Uterus (tissue), 2 donors: ENCODE measurements at regions not wholly inside any gene's neighbourhood (a gene's known extent, or its start where the extent isn't known, plus 50 kb on each side); places are given as distances from the start of the nearest gene placed in this dataset.

Experiments
- POLR2A ChIP-seq, 2 donors: fragments of 450-650 bp; IDR thresholded peaks; one replicate each; pipeline ENCODE4 v1.6.1; 2016; ENCODE audit warnings: antibody characterized with exemption in 2 of 2, mild to moderate bottlenecking in 1 of 2, moderate library complexity in 1 of 2
- TF ChIP-seq, protein P1 (sequence below), 4 experiments: fragments of 200-600 bp in 2 of 4; fragments of 450-650 bp in 2 of 4; sonication (generic) in 2 of 4; IDR thresholded peaks; one replicate each; pipeline ENCODE4 v1.5.1; 2016 to 2019; ENCODE audit warnings: antibody characterized with exemption in 4 of 4, mild to moderate bottlenecking in 2 of 4, moderate library complexity in 1 of 4

GRCh38 chr2:78941751-78942150 is 83.8 kb upstream of the REG3G start:
- TF ChIP-seq, protein P1, sequence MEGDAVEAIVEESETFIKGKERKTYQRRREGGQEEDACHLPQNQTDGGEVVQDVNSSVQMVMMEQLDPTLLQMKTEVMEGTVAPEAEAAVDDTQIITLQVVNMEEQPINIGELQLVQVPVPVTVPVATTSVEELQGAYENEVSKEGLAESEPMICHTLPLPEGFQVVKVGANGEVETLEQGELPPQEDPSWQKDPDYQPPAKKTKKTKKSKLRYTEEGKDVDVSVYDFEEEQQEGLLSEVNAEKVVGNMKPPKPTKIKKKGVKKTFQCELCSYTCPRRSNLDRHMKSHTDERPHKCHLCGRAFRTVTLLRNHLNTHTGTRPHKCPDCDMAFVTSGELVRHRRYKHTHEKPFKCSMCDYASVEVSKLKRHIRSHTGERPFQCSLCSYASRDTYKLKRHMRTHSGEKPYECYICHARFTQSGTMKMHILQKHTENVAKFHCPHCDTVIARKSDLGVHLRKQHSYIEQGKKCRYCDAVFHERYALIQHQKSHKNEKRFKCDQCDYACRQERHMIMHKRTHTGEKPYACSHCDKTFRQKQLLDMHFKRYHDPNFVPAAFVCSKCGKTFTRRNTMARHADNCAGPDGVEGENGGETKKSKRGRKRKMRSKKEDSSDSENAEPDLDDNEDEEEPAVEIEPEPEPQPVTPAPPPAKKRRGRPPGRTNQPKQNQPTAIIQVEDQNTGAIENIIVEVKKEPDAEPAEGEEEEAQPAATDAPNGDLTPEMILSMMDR (IDR thresholded peaks at IDR 0.05): no peak
- TF ChIP-seq POLR2A (IDR thresholded peaks at IDR 0.05): no peak
